Gastroesophageal sphincter (tissue), 4 donors: ENCODE measurements at regions not wholly inside any gene's neighbourhood (a gene's known extent, or its start where the extent isn't known, plus 50 kb on each side); places are given as distances from the start of the nearest gene placed in this dataset.

ENCODE experiments used
- ATAC-seq: fragments of 150-250 bp; one replicate; pipeline ENCODE4 v1.9.1; 2016; ENCODE audit warnings: mild to moderate bottlenecking, moderate library complexity
- H3K27ac ChIP-seq, 4 donors: fragments of 200-600 bp; sonication (generic) in 3 of 4; 1 replicate in 3 of 4; 2 replicates in 1 of 4; pipeline ENCODE4 v1.5.1; 2016 to 2019
- H3K27me3 ChIP-seq: fragments of 200-600 bp; sonication (generic); one replicate; pipeline ENCODE4 v1.5.1; 2019
- H3K36me3 ChIP-seq, 2 donors: fragments of 200-600 bp; sonication (generic); one replicate each; pipeline ENCODE4 v1.5.1; 2019; ENCODE audit warnings: control low read depth in 1 of 2
- H3K4me1 ChIP-seq, 3 donors: fragments of 200-600 bp; sonication (generic); 1 replicate in 2 of 3; 2 replicates in 1 of 3; pipeline ENCODE4 v1.5.1; 2016 to 2019; ENCODE audit warnings: control low read depth in 2 of 3
- H3K4me3 ChIP-seq, 2 donors: fragments of 200-600 bp; sonication (generic); one replicate each; pipeline ENCODE4 v1.5.1; 2019; ENCODE audit warnings: mild to moderate bottlenecking in 1 of 2, moderate library complexity in 1 of 2
- H3K9me3 ChIP-seq, 3 donors: fragments of 200-600 bp; sonication (generic); one replicate each; pipeline ENCODE4 v1.5.1; 2017 to 2019; ENCODE audit warnings: control low read depth in 2 of 3
- EP300 ChIP-seq: sonication (generic); formaldehyde crosslinking; IDR thresholded peaks from one replicate; pipeline ENCODE4 v1.6.1; 2017; ENCODE audit warnings: antibody characterized with exemption, mild to moderate bottlenecking
- POLR2A ChIP-seq, 2 donors: fragments of 450-650 bp; IDR thresholded peaks; one replicate each; pipeline ENCODE4 v1.6.1; 2017; ENCODE audit warnings: antibody characterized with exemption in 2 of 2, mild to moderate bottlenecking in 2 of 2, moderate library complexity in 1 of 2
- POLR2AphosphoS5 ChIP-seq: sonication (generic); formaldehyde crosslinking; IDR thresholded peaks from one replicate; pipeline ENCODE4 v1.6.1; 2017; ENCODE audit warnings: antibody characterized with exemption
- WGBS, 2 donors: methylation state at CpG; one replicate each; pipeline ENCODE4 v1.1.5; 2018; ENCODE audit warnings: low coverage in 1 of 2; 5-methylcytosine and 5-hydroxymethylcytosine counted together
- TF ChIP-seq, protein P1 (sequence below), 4 experiments: fragments of 200-600 bp in 2 of 4; fragments of 450-650 bp in 2 of 4; sonication (generic) in 1 of 4; IDR thresholded peaks; one replicate each; pipeline ENCODE4 v1.5.1; 2017 to 2019; ENCODE audit warnings: antibody characterized with exemption in 4 of 4, mild to moderate bottlenecking in 2 of 4, moderate library complexity in 2 of 4

DNA sequence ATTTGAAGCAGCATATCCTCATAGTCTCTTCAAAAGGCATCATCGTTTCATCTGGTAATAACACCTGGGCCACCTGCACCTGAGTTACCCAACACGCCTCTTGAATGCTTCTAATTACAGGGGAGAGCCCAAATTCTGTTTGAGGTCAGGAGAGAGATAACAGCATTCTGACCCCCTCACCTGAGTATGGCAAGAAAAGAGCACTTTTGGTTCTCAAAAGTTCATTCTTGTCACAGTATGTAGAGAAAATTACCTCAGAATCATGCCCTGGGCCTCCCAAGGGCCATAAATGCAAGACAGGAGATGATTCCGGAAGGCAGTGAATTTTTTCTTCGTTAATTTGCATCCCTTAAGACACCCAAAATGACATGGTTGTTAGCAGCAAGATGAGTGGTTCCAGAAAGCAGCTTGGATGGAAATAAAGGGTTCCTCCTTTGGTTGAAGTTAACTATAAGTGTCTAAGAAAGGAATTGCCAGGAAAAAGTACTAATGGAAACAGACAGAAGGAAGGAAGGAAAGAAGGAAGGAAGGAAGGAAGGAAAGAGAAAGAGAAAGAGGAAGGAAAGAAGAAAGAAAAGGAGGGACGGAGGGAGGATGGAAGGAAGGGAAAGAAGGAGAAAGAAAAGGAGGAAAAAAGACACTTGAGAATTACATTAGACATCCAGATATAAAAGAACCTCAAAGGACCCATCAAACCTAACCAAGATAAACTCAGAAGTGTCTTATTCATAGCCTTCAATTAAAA lies 228.4 kb upstream of the RHOBTB1 start:
- WGBS, 2 donors = 91 to 92% methylated on average over 3 to 4 of the region's 5 CpGs
- ATAC-seq = no peak
- H3K27ac ChIP-seq = no peak overlapping the region
- peaks cover 0 to 53% (median 4%) of the 10 kb centered on the region in 3 donors for H3K4me1 ChIP-seq
- H3K9me3 ChIP-seq = no peaks in the 10 kb centered on the region
- H3K36me3 ChIP-seq = no peaks in the 10 kb centered on the region
- no peaks in the 10 kb centered on the region for H3K27me3 ChIP-seq
- no peak overlapping the region for H3K4me3 ChIP-seq
- TF ChIP-seq, protein P1, sequence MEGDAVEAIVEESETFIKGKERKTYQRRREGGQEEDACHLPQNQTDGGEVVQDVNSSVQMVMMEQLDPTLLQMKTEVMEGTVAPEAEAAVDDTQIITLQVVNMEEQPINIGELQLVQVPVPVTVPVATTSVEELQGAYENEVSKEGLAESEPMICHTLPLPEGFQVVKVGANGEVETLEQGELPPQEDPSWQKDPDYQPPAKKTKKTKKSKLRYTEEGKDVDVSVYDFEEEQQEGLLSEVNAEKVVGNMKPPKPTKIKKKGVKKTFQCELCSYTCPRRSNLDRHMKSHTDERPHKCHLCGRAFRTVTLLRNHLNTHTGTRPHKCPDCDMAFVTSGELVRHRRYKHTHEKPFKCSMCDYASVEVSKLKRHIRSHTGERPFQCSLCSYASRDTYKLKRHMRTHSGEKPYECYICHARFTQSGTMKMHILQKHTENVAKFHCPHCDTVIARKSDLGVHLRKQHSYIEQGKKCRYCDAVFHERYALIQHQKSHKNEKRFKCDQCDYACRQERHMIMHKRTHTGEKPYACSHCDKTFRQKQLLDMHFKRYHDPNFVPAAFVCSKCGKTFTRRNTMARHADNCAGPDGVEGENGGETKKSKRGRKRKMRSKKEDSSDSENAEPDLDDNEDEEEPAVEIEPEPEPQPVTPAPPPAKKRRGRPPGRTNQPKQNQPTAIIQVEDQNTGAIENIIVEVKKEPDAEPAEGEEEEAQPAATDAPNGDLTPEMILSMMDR (IDR thresholded peaks at IDR 0.05) = no peak
- TF ChIP-seq EP300 = no peak
- no peak for TF ChIP-seq POLR2A (IDR thresholded peaks at IDR 0.05)
- no peak for TF ChIP-seq POLR2AphosphoS5

DNA sequence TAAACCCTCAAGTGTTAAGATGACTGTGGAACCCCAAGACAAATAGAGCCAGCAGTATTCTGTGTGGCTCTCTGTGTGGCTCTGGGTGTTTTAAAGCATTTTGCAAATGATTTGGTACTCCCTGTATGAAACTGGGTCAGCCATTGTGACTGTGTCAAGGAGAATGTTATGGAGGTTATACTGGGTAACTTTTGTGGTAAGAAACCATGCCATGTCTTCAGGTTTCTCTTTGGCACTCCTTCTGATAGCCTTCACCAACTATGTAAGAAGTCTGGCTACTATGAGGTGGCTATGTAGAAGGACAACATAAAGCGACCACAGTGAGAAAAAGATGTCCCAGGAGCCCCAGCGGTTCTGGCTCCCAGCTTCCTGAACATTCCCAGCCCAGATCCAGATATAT lies 226.6 kb upstream of the RHOBTB1 start:
- ATAC-seq = no peak

DNA sequence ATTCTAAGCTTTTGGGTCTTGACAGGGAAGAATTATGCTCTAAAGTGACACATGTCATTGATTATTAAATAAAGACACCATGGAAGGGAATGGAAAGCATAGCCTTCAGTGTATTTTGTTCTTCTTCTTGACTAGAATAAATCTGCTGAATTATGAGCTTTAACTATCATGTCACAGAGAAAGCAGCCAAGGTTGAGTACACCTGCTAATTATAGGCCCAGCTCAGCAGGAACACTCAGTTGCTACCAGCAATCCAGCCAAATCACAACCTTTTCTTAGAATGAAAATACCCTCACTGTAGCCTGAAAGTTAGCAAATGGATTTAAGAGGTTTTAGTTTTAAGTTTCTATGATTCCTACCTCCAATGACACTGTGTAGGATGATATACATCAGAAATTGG lies 225.3 kb upstream of the RHOBTB1 start:
- TF ChIP-seq EP300 (no peak), POLR2AphosphoS5 (no peak), POLR2A (IDR thresholded peaks at IDR 0.05) (no peak)
- TF ChIP-seq, protein P1 (IDR thresholded peaks at IDR 0.05) = no peak
- ATAC-seq = no peak
- no peak overlapping the region for H3K4me3 ChIP-seq
- no peak overlapping the region for H3K27ac ChIP-seq
- H3K4me1 ChIP-seq = peaks cover 0 to 47% (median 4%) of the 10 kb centered on the region in 3 donors
- H3K36me3 ChIP-seq = no peaks in the 10 kb centered on the region
- H3K27me3 ChIP-seq = no peaks in the 10 kb centered on the region
- H3K9me3 ChIP-seq = no peaks in the 10 kb centered on the region

More for the DNA sequence above, 226.6 kb upstream of the RHOBTB1 start:
- 91% methylated on average over 2 of the region's 2 CpGs; no CpG with 5 or more reads in 1 of the 2 donors for WGBS, 2 donors
- Histone ChIP-seq H3K36me3 (no peaks in the 10 kb centered on the region), H3K27me3 (no peaks in the 10 kb centered on the region), H3K4me1 (peaks cover 0 to 47% (median 4%) of the 10 kb centered on the region in 3 donors), H3K27ac (no peak overlapping the region), H3K9me3 (no peaks in the 10 kb centered on the region), H3K4me3 (no peak overlapping the region)
- TF ChIP-seq POLR2A (IDR thresholded peaks at IDR 0.05) (no peak), EP300 (no peak), POLR2AphosphoS5 (no peak)
- TF ChIP-seq, protein P1 (IDR thresholded peaks at IDR 0.05) = no peak

DNA sequence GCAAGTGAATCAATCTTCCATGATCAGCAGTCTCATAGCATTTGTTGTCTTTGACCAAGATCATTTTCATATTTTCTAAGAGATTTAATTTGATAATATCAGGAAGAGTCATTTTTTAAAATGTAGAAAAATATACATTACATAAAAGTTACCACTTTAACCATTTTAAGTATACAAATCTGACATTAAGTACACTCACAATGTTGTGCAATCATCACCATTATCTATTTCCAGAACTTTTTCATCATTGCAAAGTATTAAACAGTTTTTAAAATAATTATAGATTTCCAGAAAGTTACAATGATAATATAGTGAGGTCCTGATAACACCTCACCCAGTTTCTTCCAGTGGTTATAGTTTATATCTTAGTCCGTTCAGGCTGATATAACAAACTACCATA lies 222.5 kb upstream of the RHOBTB1 start:
- no peaks in the 10 kb centered on the region for H3K36me3 ChIP-seq
- WGBS, 2 donors = 56% methylated on average over 1 of the region's 1 CpG
- H3K27ac ChIP-seq = no peak overlapping the region

DNA sequence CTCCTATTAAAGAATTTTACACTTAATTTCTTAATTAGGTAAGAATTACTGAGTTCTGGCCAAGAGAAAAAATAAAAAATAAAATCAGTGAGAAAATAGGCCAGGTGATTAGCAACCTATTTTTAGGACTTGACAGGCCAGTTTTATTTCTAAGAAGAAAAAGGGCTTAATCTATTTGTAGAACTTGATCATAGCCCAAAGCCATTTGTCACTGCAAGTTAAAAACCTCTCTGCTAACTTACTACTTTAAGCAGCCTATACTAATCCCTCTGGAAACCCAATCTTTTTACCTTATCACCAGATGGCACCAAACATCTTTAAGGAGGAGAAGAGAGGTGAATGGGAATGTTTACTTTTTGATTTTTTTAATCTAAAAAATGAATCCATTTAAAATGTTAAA lies 222.1 kb upstream of the RHOBTB1 start:
- H3K27me3 ChIP-seq = no peaks in the 10 kb centered on the region
- H3K4me1 ChIP-seq = peaks cover 0 to 37% (median 4%) of the 10 kb centered on the region in 3 donors
- no peak for TF ChIP-seq POLR2A (IDR thresholded peaks at IDR 0.05)
- H3K9me3 ChIP-seq = no peaks in the 10 kb centered on the region
- no peak overlapping the region for H3K4me3 ChIP-seq
- H3K36me3 ChIP-seq = no peaks in the 10 kb centered on the region
- no peak for ATAC-seq
- H3K27ac ChIP-seq = peak overlapping the region in 1 of 4 donors; percentile 28

More for the DNA sequence above, 222.5 kb upstream of the RHOBTB1 start:
- ATAC-seq = no peak
- Histone ChIP-seq H3K4me3 (no peak overlapping the region), H3K4me1 (peaks cover 0 to 37% (median 4%) of the 10 kb centered on the region in 3 donors), H3K27me3 (no peaks in the 10 kb centered on the region), H3K9me3 (no peaks in the 10 kb centered on the region)
- TF ChIP-seq POLR2A (IDR thresholded peaks at IDR 0.05) (no peak), EP300 (no peak)

DNA sequence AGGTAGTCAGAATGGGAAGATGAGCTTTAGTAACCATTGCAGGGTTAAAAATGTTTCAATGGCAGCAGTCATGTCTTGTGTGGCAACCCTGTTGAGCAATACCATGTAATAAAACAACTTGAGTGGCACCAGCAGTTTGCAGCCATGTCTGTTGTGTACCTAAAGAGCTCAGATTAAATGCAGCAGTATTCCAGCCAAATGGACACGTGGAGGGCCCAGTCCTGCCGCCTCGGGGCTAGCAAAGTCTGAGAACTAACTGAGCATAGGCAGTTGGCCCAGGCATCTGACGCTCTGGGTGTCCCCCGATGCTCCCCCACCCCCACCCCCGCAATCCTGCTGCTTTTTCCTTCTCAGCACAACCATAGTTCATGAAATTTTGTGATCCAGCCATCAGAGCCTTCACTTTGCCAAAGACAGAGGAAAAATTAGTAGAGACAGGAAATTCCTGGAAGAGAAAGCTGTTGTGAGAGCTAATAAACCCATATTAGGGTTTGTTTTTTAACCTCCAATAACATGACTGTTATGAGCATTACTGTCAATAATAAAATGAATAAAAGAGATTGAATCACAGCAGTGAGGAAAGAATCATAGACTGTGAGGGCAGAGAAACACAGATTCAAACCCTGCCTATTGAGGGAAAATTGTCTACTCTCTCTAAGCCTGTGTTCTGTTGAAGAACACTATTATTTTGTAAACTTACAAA lies 220.6 kb upstream of the RHOBTB1 start:
- ATAC-seq = no peak
- Histone ChIP-seq H3K27me3 (no peaks in the 10 kb centered on the region), H3K4me1 (peaks cover 0 to 31% (median 4%) of the 10 kb centered on the region in 3 donors), H3K36me3 (no peaks in the 10 kb centered on the region), H3K9me3 (no peaks in the 10 kb centered on the region), H3K4me3 (no peak overlapping the region), H3K27ac (peak overlapping the region in 1 of 4 donors; percentile 28)
- WGBS, 2 donors = 19 to 28% methylated on average over 4 to 6 of the region's 6 CpGs
- TF ChIP-seq POLR2A (IDR thresholded peaks at IDR 0.05) (no peak), POLR2AphosphoS5 (no peak), EP300 (no peak)
- TF ChIP-seq, protein P1 (IDR thresholded peaks at IDR 0.05) = no peak
